Ishikawa (cell line): ENCODE measurements at regions not wholly inside any gene's neighbourhood (a gene's known extent, or its start where the extent isn't known, plus 50 kb on each side); places are given as distances from the start of the nearest gene placed in this dataset.

Experiments
- CEBPB ChIP-seq: IDR thresholded peaks from 2 replicates; pipeline ENCODE4 v1.6.1; 2012
- CREB1 ChIP-seq: IDR thresholded peaks from 2 replicates; pipeline ENCODE4 v1.6.1; 2012; ENCODE audit warnings: low read depth
- EGR1 ChIP-seq: IDR thresholded peaks from 2 replicates; pipeline ENCODE4 v1.6.1; 2012
- EP300 ChIP-seq: IDR thresholded peaks from 2 replicates; pipeline ENCODE4 v1.6.1; 2012; ENCODE audit warnings: borderline replicate concordance
- FOXM1 ChIP-seq: IDR thresholded peaks from 2 replicates; pipeline ENCODE4 v1.6.1; 2012; ENCODE audit warnings: low read depth, borderline replicate concordance
- MAX ChIP-seq: IDR thresholded peaks from 2 replicates; pipeline ENCODE4 v1.6.1; 2012
- NFIC ChIP-seq: IDR thresholded peaks from 2 replicates; pipeline ENCODE4 v1.6.1; 2012
- RAD21 ChIP-seq: IDR thresholded peaks from 2 replicates; pipeline ENCODE4 v1.6.1; 2012; ENCODE audit warnings: low read depth
- REST ChIP-seq: IDR thresholded peaks from 2 replicates; pipeline ENCODE4 v1.6.1; 2012; ENCODE audit warnings: low read depth, mild to moderate bottlenecking
- TAF1 ChIP-seq: IDR thresholded peaks from 2 replicates; pipeline ENCODE4 v1.6.1; 2012; ENCODE audit warnings: low read depth, mild to moderate bottlenecking
- TCF12 ChIP-seq: IDR thresholded peaks from 2 replicates; pipeline ENCODE4 v1.6.1; 2012; ENCODE audit warnings: low read depth
- TEAD4 ChIP-seq: IDR thresholded peaks from 2 replicates; pipeline ENCODE4 v1.6.1; 2012
- USF1 ChIP-seq: IDR thresholded peaks from 2 replicates; pipeline ENCODE4 v1.6.1; 2012
- YY1 ChIP-seq: IDR thresholded peaks from 2 replicates; pipeline ENCODE4 v1.6.1; 2012; ENCODE audit warnings: low read depth
- ZBTB7A ChIP-seq: IDR thresholded peaks from 2 replicates; pipeline ENCODE4 v1.6.1; 2012; ENCODE audit warnings: low read depth

GRCh38 chr5:120092649-120093048 is 371.5 kb upstream of the PRR16 start:
- TF ChIP-seq CREB1 (no peak), NFIC (no peak), RAD21 (no peak), REST (no peak), EP300 (no peak), CEBPB (no peak), MAX (no peak), TCF12 (no peak)

- TF ChIP-seq RAD21 (no peak), FOXM1 (no peak), NFIC (no peak), EGR1 (no peak), MAX (no peak), CREB1 (no peak)
Measured at GRCh38 chr5:120093178-120093577, 370.9 kb upstream of the PRR16 start.

- TF ChIP-seq MAX (no peak), CREB1 (no peak), TEAD4 (no peak), REST (no peak), ZBTB7A (no peak), EGR1 (no peak), TAF1 (no peak), TCF12 (no peak), EP300 (no peak), USF1 (no peak), CEBPB (no peak), YY1 (no peak), FOXM1 (no peak), NFIC (no peak), RAD21 (no peak)
Measured at GRCh38 chr5:120096413-120096812, 367.7 kb upstream of the PRR16 start.

- no peak for TF ChIP-seq EGR1
- no peak for TF ChIP-seq CREB1
- TF ChIP-seq USF1, result no peak
- TF ChIP-seq TEAD4, result no peak
- TF ChIP-seq TAF1, result no peak
- TF ChIP-seq NFIC, result no peak
- no peak for TF ChIP-seq FOXM1
- no peak for TF ChIP-seq YY1
- TF ChIP-seq CEBPB, result no peak
- no peak for TF ChIP-seq EP300
- no peak for TF ChIP-seq TCF12
- no peak for TF ChIP-seq ZBTB7A
- TF ChIP-seq MAX, result no peak
- no peak for TF ChIP-seq RAD21
- no peak for TF ChIP-seq REST
Measured at GRCh38 chr5:120098426-120098825, 365.7 kb upstream of the PRR16 start.
